Uterus (tissue), 3 donors: ENCODE measurements at regions not wholly inside any gene's neighbourhood (a gene's known extent, or its start where the extent isn't known, plus 50 kb on each side); places are given as distances from the start of the nearest gene placed in this dataset.

ENCODE experiments used
- DNase-seq, 2 donors: peaks; one replicate each; pipeline ENCODE4 v3.0.0-alpha.2; 2019 to 2020
- H3K27ac ChIP-seq, 2 donors: fragments of 200-600 bp; sonication (generic); 1 replicate in 1 of 2; 2 replicates in 1 of 2; pipeline ENCODE4 v1.5.1; 2016 to 2018
- H3K27me3 ChIP-seq, 2 donors: fragments of 200-600 bp; sonication (generic); one replicate each; pipeline ENCODE4 v1.5.1; 2018 to 2019; ENCODE audit warnings: control low read depth in 1 of 2
- H3K36me3 ChIP-seq, 2 donors: fragments of 200-600 bp; sonication (generic); one replicate each; pipeline ENCODE4 v1.5.1; 2019; ENCODE audit warnings: control low read depth in 1 of 2
- H3K4me1 ChIP-seq, 2 donors: fragments of 200-600 bp; sonication (generic); one replicate each; pipeline ENCODE4 v1.5.1; 2018 to 2019; ENCODE audit warnings: control low read depth in 1 of 2
- H3K4me3 ChIP-seq, 2 donors: fragments of 200-600 bp; sonication (generic); 1 replicate in 1 of 2; 2 replicates in 1 of 2; pipeline ENCODE4 v1.5.1; 2018 to 2019; ENCODE audit warnings: mild to moderate bottlenecking in 1 of 2
- H3K9me3 ChIP-seq, 2 donors: fragments of 200-600 bp; sonication (generic); one replicate each; pipeline ENCODE4 v1.5.1; 2019; ENCODE audit warnings: control low read depth in 1 of 2
- CTCF ChIP-seq, 4 experiments: fragments of 200-600 bp in 2 of 4; fragments of 450-650 bp in 2 of 4; sonication (generic) in 2 of 4; IDR thresholded peaks; one replicate each; pipeline ENCODE4 v1.5.1; 2016 to 2019; ENCODE audit warnings: antibody characterized with exemption in 4 of 4, mild to moderate bottlenecking in 2 of 4, moderate library complexity in 1 of 4
- POLR2A ChIP-seq, 2 donors: fragments of 450-650 bp; IDR thresholded peaks; one replicate each; pipeline ENCODE4 v1.6.1; 2016; ENCODE audit warnings: antibody characterized with exemption in 2 of 2, mild to moderate bottlenecking in 1 of 2, moderate library complexity in 1 of 2
- intact Hi-C: fragments of 100-400 bp; cut with DNase I; formaldehyde crosslinking; loops from one replicate; pipeline ENCODE4 v1.15.1; 2023; ENCODE audit warnings: low total_unique reads
- donor health status: DM: yes; HTN: yes; CAD: no.

DNA sequence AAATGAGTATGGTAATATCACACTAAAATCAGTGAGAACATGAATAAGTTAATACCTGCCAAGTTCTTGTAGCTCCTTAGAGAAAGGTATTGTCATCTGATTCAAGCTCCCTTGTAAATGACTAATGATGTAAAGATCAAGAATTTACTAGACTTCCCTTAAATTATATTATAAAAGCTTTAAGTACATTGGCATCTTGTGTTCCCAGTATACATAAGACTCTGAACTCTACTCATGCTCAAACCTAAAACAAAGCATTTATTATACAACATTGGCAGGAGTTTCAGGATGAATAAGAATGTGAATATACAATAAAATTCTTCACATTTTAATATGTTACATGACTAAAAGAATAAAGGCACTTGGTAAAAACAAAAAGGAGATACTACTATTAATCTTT lies 126.8 kb upstream of the UNC5C start:
- H3K4me3 ChIP-seq = no peak overlapping the region
- no peak overlapping the region for H3K27ac ChIP-seq
- no peak for DNase-seq
- no peaks in the 10 kb centered on the region for H3K9me3 ChIP-seq
- no peaks in the 10 kb centered on the region for H3K36me3 ChIP-seq
- no peaks in the 10 kb centered on the region for H3K27me3 ChIP-seq
- peaks cover 0 to 2% of the 10 kb centered on the region in 2 donors for H3K4me1 ChIP-seq
- intact Hi-C loops = no loop called here
- TF ChIP-seq CTCF (IDR thresholded peaks at IDR 0.05) (no peak), POLR2A (IDR thresholded peaks at IDR 0.05) (no peak)

GRCh38 chr4:95674521-95674981 lies 125.8 kb upstream of the UNC5C start:
- no peaks in the 10 kb centered on the region for H3K27me3 ChIP-seq
- intact Hi-C loops = no loop called here
- H3K4me3 ChIP-seq = no peak overlapping the region
- no peaks in the 10 kb centered on the region for H3K36me3 ChIP-seq
- no peak for DNase-seq
- no peaks in the 10 kb centered on the region for H3K9me3 ChIP-seq
- TF ChIP-seq POLR2A (IDR thresholded peaks at IDR 0.05) = no peak
- no peak for TF ChIP-seq CTCF (IDR thresholded peaks at IDR 0.05)
- H3K4me1 ChIP-seq = peaks cover 0 to 2% of the 10 kb centered on the region in 2 donors
- peak overlapping the region in 1 of 2 donors; percentile 26 for H3K27ac ChIP-seq

DNA sequence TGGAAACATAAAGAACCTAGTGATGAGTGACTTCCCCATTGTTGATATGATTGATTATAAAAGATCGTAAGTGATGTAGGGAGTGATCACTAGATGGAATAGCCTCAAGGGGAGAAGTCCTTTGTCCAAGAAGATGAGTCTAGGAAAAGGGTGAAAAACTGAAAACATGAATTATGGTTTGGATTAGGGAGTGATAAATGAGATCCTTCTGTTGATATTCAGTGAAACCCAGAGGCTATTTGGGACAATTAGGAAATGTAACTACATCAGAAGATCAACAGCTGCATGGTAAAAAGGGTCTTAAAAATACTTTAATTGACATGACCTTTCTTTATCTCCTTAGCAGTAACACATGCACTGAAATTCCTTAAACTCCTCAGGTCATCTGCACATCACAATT lies 124.0 kb upstream of the UNC5C start:
- H3K9me3 ChIP-seq = no peaks in the 10 kb centered on the region
- H3K27ac ChIP-seq = no peak overlapping the region
- H3K4me1 ChIP-seq = peaks cover 0 to 2% of the 10 kb centered on the region in 2 donors
- no peak for DNase-seq
- no peaks in the 10 kb centered on the region for H3K27me3 ChIP-seq
- no peak for TF ChIP-seq CTCF (IDR thresholded peaks at IDR 0.05)
- no peak for TF ChIP-seq POLR2A (IDR thresholded peaks at IDR 0.05)
- H3K36me3 ChIP-seq = no peaks in the 10 kb centered on the region
- intact Hi-C loops = no loop called here
- no peak overlapping the region for H3K4me3 ChIP-seq

DNA sequence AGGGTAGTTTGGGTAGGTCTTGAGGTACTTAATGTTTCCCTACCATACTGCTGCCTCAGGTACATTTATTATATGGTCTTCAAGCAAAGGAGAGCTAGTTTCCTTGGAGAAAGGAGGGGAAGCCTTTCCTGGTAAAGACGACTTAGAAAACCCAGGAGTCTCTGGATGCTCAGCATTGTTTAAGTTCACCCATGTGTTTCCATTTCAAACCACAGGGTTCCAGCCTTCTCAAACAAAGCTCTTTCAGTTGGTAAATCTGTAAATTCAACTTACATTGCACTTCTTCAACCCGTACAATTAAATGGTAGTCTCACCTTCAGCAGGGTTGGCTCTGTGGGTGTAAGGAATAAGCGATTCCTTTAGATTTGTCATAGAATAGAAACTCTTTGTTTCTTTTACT lies 111.9 kb upstream of the UNC5C start:
- no peak for DNase-seq
- no peaks in the 10 kb centered on the region for H3K9me3 ChIP-seq
- no peak overlapping the region for H3K27ac ChIP-seq
- no peaks in the 10 kb centered on the region for H3K36me3 ChIP-seq
- intact Hi-C loops = no loop called here
- H3K4me3 ChIP-seq = no peak overlapping the region
- no peaks in the 10 kb centered on the region for H3K27me3 ChIP-seq
- no peak for TF ChIP-seq POLR2A (IDR thresholded peaks at IDR 0.05)
- no peak for TF ChIP-seq CTCF (IDR thresholded peaks at IDR 0.05)
- H3K4me1 ChIP-seq = no peaks in the 10 kb centered on the region

- DNase-seq = no peak
- Histone ChIP-seq H3K27me3 (no peaks in the 10 kb centered on the region), H3K4me1 (no peaks in the 10 kb centered on the region), H3K9me3 (no peaks in the 10 kb centered on the region), H3K4me3 (no peak overlapping the region), H3K27ac (no peak overlapping the region), H3K36me3 (no peaks in the 10 kb centered on the region)
- TF ChIP-seq CTCF (IDR thresholded peaks at IDR 0.05) (no peak), POLR2A (IDR thresholded peaks at IDR 0.05) (no peak)
- intact Hi-C loops = no loop called here
Measured at GRCh38 chr4:95651891-95652290, 103.1 kb upstream of the UNC5C start.
